Esophagus squamous epithelium (tissue), 5 donors: ENCODE measurements at regions not wholly inside any gene's neighbourhood (a gene's known extent, or its start where the extent isn't known, plus 50 kb on each side); places are given as distances from the start of the nearest gene placed in this dataset.

Experiments
- DNase-seq: peaks from one replicate; lab custom pipeline; 2025; lab: John Stamatoyannopoulos, UW
- H3K27ac ChIP-seq, 4 donors: fragments of 200-600 bp; sonication (generic); one replicate each; pipeline ENCODE4 v1.5.1; 2016 to 2019; ENCODE audit warnings: mild to moderate bottlenecking in 1 of 4
- H3K27me3 ChIP-seq, 4 donors: fragments of 200-600 bp; sonication (generic); 1 replicate in 3 of 4; 2 replicates in 1 of 4; pipeline versions ENCODE4 v1.5.1 to v1.6.0; 2017 to 2021; ENCODE audit warnings: antibody characterized with exemption in 1 of 4
- H3K36me3 ChIP-seq, 3 donors: fragments of 200-600 bp; sonication (generic); one replicate each; pipeline ENCODE4 v1.5.1; 2016 to 2019
- H3K4me1 ChIP-seq, 3 donors: fragments of 200-600 bp; sonication (generic); one replicate each; pipeline ENCODE4 v1.5.1; 2017 to 2019
- H3K4me3 ChIP-seq, 4 donors: fragments of 200-600 bp; sonication (generic); 1 replicate in 3 of 4; 2 replicates in 1 of 4; pipeline ENCODE4 v1.5.1; 2016 to 2019; ENCODE audit warnings: mild to moderate bottlenecking in 2 of 4, moderate library complexity in 1 of 4
- H3K9me3 ChIP-seq, 3 donors: fragments of 200-600 bp; sonication (generic); one replicate each; pipeline ENCODE4 v1.5.1; 2016 to 2019
- CTCF ChIP-seq, 6 experiments: fragments of 450-650 bp in 4 of 6; fragments of 200-600 bp in 2 of 6; sonication (generic) in 2 of 6; IDR thresholded peaks; one replicate each; pipeline ENCODE4 v1.5.1; 2016 to 2019; ENCODE audit warnings: antibody characterized with exemption in 6 of 6, mild to moderate bottlenecking in 4 of 6, moderate library complexity in 4 of 6
- POLR2A ChIP-seq, 4 donors: fragments of 450-650 bp; IDR thresholded peaks; one replicate each; pipeline ENCODE4 v1.6.1; 2017; ENCODE audit warnings: antibody characterized with exemption in 4 of 4, mild to moderate bottlenecking in 4 of 4, moderate library complexity in 3 of 4
- WGBS, 2 donors: methylation state at CpG; one replicate each; pipeline ENCODE4 v1.1.5; 2018; 5-methylcytosine and 5-hydroxymethylcytosine counted together
- intact Hi-C: fragments of 100-400 bp; cut with DNase I; formaldehyde crosslinking; loops from one replicate; pipeline ENCODE4 v1.15.0; 2022
- donor health status: DM: yes; HTN: yes; CAD: no.

- Histone ChIP-seq H3K27ac (no peak overlapping the region), H3K4me1 (peaks cover 5 to 12% (median 6%) of the 10 kb centered on the region in 3 donors), H3K27me3 (peaks cover 0 to 2% (median 0%) of the 10 kb centered on the region in 4 donors), H3K9me3 (no peaks in the 10 kb centered on the region), H3K4me3 (no peak overlapping the region), H3K36me3 (no peaks in the 10 kb centered on the region)
- TF ChIP-seq CTCF (IDR thresholded peaks at IDR 0.05) (no peak), POLR2A (IDR thresholded peaks at IDR 0.05) (no peak)
- WGBS, 2 donors = 91 to 97% methylated on average over 7 to 8 of the region's 17 CpGs
- intact Hi-C loops = no loop called here
- no peak for DNase-seq
Measured at GRCh38 chr4:3364199-3364598, 71.4 kb downstream of the RGS12 start.

GRCh38 chr4:3364634-3365314 is 72.0 kb downstream of the RGS12 start:
- Histone ChIP-seq H3K27ac (no peak overlapping the region), H3K27me3 (peaks cover 0 to 4% (median 0%) of the 10 kb centered on the region in 4 donors), H3K4me3 (no peak overlapping the region), H3K9me3 (no peaks in the 10 kb centered on the region), H3K4me1 (peaks cover 11 to 17% (median 12%) of the 10 kb centered on the region in 3 donors), H3K36me3 (no peaks in the 10 kb centered on the region)
- WGBS, 2 donors = 76 to 96% methylated on average over 5 to 7 of the region's 18 CpGs
- DNase-seq = no peak
- TF ChIP-seq POLR2A (IDR thresholded peaks at IDR 0.05) (no peak), CTCF (IDR thresholded peaks at IDR 0.05) (no peak)
- intact Hi-C loops = no loop called here

- Histone ChIP-seq H3K27ac (no peak overlapping the region), H3K9me3 (no peaks in the 10 kb centered on the region), H3K27me3 (peaks cover 0 to 4% (median 0%) of the 10 kb centered on the region in 4 donors), H3K36me3 (no peaks in the 10 kb centered on the region), H3K4me3 (no peak overlapping the region), H3K4me1 (peaks cover 12 to 23% (median 14%) of the 10 kb centered on the region in 3 donors)
- TF ChIP-seq POLR2A (IDR thresholded peaks at IDR 0.05) = no peak
- TF ChIP-seq CTCF (IDR thresholded peaks at IDR 0.05) = no peak
- intact Hi-C loops = no loop called here
- 89 to 95% methylated on average over 11 of the region's 11 CpGs for WGBS, 2 donors
- no peak for DNase-seq
Measured at GRCh38 chr4:3365326-3365725, 72.5 kb downstream of the RGS12 start.

DNA sequence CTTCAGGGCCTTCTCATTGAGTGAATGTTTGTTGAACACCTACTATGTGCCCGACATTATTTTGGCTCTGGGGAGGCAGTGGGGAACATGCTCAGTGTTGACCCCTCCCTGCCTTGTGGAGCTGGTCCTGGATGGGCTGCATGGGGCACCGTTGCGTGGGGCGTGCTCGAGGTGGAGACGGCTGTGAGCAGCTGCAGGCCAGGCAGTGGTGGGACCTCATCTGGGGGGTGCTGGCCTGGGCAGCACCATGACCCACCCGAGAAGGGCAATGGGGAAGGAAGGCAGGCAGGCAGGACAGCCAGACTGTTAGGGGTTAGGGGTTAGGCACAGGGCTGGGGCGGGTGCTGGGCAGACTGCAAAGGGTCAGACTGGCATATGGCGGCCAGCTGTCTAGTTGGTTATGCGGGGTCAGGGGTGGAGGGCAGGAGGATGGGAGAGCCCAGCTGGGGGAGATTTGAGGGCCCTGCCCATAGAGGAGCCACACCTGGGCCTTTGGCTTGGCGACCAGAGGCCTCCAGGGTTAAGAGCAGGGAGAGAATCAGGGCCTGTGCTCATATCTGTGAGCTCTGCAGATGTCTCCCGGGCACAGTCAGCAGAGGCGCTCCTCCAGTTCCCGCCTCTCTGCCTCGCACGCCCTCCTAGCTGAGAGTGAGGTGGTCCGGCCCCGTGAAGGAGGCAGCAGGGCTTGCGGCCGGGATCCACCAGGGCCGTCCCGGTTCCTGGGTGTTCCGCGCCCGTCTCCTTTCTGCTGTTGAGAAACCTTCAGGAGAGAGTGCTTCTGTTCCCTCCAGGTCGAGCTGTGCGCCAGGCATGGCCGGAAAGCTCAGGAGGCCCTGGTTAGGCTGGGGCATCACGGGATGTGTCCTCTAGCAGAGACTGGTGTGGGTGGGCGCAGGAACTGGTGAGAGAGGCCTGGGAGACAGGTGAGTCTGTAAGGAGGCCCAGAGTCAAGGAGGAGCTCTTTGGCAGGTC is 73.3 kb downstream of the RGS12 start:
- no peak overlapping the region for H3K27ac ChIP-seq
- no peaks in the 10 kb centered on the region for H3K36me3 ChIP-seq
- H3K4me3 ChIP-seq = no peak overlapping the region
- intact Hi-C loops = no loop called here
- peaks cover 0 to 4% (median 0%) of the 10 kb centered on the region in 4 donors for H3K27me3 ChIP-seq
- 96 to 100% methylated on average over 1 to 11 of the region's 30 CpGs for WGBS, 2 donors
- H3K9me3 ChIP-seq = no peaks in the 10 kb centered on the region
- TF ChIP-seq CTCF (IDR thresholded peaks at IDR 0.05) (no peak), POLR2A (IDR thresholded peaks at IDR 0.05) (no peak)
- DNase-seq = no peak
- peaks cover 12 to 31% (median 14%) of the 10 kb centered on the region in 3 donors for H3K4me1 ChIP-seq
